ENCODE measurements at regions not wholly inside any gene's neighbourhood (a gene's known extent, or its start where the extent isn't known, plus 50 kb on each side); places are given as distances from the start of the nearest gene placed in this dataset.

DNA sequence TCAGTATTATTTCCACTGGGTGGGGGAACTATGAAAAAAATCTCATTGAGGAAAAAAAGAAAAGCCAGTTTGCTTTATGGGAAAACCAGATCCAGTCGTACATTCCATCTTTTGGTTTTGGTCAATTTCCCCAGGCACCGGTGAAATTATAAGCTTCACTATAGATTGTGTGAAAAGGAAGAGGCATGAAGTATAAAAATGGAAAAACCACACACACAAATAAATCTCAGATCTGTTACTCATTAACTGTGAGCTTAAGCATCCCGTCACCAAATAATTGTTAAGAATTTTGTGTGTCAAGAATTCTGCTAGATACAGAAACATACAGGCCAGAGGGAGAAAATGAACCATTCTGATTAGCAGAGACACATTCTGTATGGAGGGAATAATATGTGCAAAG, 405.5 kb upstream of the CELF2 start:
- TF ChIP-seq, protein P1, sequence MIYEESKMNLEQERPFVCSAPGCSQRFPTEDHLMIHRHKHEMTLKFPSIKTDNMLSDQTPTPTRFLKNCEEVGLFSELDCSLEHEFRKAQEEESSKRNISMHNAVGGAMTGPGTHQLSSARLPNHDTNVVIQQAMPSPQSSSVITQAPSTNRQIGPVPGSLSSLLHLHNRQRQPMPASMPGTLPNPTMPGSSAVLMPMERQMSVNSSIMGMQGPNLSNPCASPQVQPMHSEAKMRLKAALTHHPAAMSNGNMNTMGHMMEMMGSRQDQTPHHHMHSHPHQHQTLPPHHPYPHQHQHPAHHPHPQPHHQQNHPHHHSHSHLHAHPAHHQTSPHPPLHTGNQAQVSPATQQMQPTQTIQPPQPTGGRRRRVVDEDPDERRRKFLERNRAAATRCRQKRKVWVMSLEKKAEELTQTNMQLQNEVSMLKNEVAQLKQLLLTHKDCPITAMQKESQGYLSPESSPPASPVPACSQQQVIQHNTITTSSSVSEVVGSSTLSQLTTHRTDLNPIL (CRISPR knock-in tag; IDR thresholded peaks at IDR 0.05; ENCODE audit: low read depth), result no peak
- TF ChIP-seq TCF4 (CRISPR knock-in tag; IDR thresholded peaks at IDR 0.05; ENCODE audit: borderline replicate concordance), result no peak
- TF ChIP-seq GLIS3 (CRISPR knock-in tag; IDR thresholded peaks at IDR 0.05), result no peak
- no peak for TF ChIP-seq ZNF565 (CRISPR knock-in tag; conservative IDR thresholded peaks at IDR 0.05; ENCODE audit: low read depth)
- no peak for TF ChIP-seq ZNF8 (CRISPR knock-in tag; IDR thresholded peaks at IDR 0.05)
- no peak for TF ChIP-seq ISL1 (CRISPR knock-in tag; IDR thresholded peaks at IDR 0.05)
- no peak for TF ChIP-seq PPARA (CRISPR knock-in tag; IDR thresholded peaks at IDR 0.05; ENCODE audit: borderline replicate concordance)
